Amygdala (tissue), 56 donors: ENCODE measurements at regions not wholly inside any gene's neighbourhood (a gene's known extent, or its start where the extent isn't known, plus 50 kb on each side); places are given as distances from the start of the nearest gene placed in this dataset.
"Not testable (repeated sequence)": the region's sequence is repeated elsewhere in the genome, so short reads cannot be mapped to it uniquely, and the experiment has no call there.

Source experiments
- DNase-seq, 56 donors: peaks; one replicate each; lab custom pipeline; 2025; lab: John Stamatoyannopoulos, UW

GRCh38 chr5:6548756-6549285, 84.0 kb downstream of the NSUN2 start:
- no peak for DNase-seq

DNA sequence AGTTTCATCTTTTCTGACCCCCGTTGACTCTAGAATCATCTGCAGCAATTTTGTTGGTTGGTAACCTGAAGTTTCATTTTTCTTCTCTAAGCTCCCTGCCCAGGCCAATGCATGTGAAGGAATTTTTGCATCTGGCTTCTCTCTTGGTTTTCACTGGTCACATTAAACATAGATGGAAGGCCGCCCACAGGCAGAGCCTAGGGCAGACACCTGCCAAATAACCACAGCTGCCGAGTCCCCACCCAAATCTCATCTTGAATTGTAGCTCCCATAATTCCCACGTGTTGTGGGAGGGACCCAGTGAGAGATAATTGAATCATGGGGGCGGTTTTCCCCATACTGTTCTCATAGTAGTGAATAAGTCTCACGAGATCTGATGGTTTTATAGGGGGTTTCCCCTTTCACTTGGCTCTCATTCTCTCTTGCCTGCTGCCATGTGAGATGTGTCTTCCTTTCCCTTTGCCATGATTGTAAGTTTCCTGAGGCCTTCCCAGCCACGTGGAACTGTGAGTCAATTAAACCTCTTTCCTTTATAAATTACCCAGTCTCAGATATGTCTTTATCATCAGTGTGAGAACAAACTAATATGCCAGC, 84.8 kb downstream of the NSUN2 start:
- not testable (repeated sequence) for DNase-seq

DNA sequence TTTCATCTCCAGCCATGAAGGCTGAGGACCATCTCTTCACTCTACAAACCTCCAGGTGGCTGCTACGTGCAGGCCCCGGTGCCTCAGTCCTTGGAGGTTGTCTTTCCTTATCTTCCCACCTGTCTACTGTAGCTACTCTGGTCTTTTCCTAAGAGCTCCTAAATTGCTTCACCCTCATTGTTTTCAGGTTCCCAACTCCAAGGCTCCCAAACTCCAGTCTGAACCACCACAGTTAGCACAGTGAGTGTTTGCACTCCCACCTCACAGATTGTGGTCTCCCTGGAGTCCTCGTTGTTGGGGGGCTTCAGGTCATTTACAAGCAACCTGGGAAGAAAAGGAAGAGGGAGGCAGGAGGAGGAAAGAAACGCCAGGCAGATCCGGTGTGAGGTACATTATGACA, 85.3 kb downstream of the NSUN2 start:
- DNase-seq: no peak

DNA sequence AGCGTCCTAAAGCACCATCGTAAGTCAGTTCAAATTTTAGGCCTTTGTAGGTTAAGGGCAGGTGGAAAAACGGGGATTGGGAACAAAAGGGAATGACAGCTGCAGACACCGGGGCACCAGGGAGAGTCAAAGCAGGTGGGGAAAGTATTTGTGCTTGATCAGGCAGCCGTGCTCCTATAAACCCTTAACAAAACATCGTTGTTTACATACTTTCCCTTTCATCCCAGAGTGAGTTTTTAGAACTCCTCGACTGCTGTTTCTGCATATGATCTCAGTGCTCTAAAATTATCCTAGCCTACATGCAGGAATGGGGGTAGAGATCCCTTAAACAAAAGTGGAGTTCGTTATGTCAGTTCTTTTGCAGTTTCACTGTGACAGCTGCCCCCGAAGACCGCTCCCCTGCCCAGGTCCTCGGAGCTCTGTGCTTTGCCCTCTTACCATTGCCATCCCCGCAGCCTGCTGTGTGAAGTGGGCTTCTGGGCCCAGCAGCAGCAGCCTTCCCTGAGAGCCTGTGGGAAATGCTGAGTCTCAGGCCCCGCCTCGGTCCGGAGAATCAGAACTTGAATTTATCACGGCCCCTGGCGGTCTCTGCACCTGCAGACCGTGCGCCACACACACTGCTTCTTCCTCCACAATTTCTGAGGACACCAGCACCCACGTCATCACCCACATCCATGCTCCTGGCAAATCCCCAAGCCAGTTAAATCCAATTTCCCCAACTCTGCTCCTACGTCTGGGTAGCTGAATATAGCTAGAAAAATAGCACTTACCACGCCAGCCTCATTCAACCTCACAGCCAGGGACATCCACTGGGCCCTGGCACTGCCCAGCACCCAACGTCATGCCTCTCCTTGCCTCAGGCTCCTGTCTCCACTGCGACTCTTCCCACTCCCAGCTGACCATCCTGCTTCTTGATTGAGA, 86.8 kb downstream of the NSUN2 start:
- DNase-seq: peak in 10 of 56 donors; percentile 7 to 44 (median 16)

GRCh38 chr5:6545036-6545693, 87.7 kb downstream of the NSUN2 start:
- no peak for DNase-seq

- no peak for DNase-seq
Measured at GRCh38 chr5:6544561-6544935, 88.3 kb downstream of the NSUN2 start.
